GM12892 (cell line): ENCODE measurements at regions not wholly inside any gene's neighbourhood (a gene's known extent, or its start where the extent isn't known, plus 50 kb on each side); places are given as distances from the start of the nearest gene placed in this dataset.

Experiments used
- POLR2A ChIP-seq: IDR thresholded peaks from 2 replicates; pipeline ENCODE4 v1.6.1; 2011; ENCODE audit warnings: low read depth, low read length, control low read depth
- POLR2AphosphoS5 ChIP-seq: IDR thresholded peaks from 2 replicates; pipeline ENCODE4 v1.6.1; 2011; ENCODE audit warnings: low read depth, low read length, control low read depth
- TAF1 ChIP-seq: IDR thresholded peaks from 2 replicates; pipeline ENCODE4 v1.6.1; 2011; ENCODE audit warnings: low read depth, mild to moderate bottlenecking, control low read depth, low read length, borderline replicate concordance

- no peak for TF ChIP-seq POLR2A
- TF ChIP-seq POLR2AphosphoS5 = no peak
- no peak for TF ChIP-seq TAF1
Observed at GRCh38 chr3:157582637-157582973, 79.4 kb upstream of the VEPH1 start.
